Glomerular visceral epithelial cell (primary cell): ENCODE measurements at regions not wholly inside any gene's neighbourhood (a gene's known extent, or its start where the extent isn't known, plus 50 kb on each side); places are given as distances from the start of the nearest gene placed in this dataset.
A peak's percentile ranks its signal among the peaks of the same experiment; 100 is the strongest.
"Not testable (repeated sequence)": the region's sequence is repeated elsewhere in the genome, so short reads cannot be mapped to it uniquely, and the experiment has no call there.

Source experiments
- DNase-seq: peaks from one replicate; pipeline ENCODE4 v3.0.0-alpha.2; 2016; ENCODE audit errors: extremely low spot score

DNA sequence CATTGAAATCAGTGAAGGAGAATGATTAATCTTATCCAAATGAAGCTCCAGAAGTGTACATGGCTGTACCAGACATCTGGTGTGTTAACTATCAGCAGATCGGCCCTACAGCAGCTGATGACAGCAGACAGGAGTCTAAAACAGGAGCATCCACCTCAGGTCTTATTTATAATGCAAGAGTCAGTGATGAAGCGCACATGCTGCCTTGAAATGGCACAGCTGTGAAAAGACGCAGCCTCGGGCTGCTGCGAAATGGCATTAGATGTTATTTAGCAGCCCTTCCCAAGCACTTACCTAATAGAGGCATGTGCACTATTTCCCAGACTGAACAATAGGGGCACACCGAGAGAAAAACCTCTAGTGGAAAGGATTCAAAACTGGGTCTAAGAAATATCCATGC is 472.3 kb upstream of the CBLB start:
- DNase-seq: no peak

GRCh38 chr3:106341586-106342162 is 472.9 kb upstream of the CBLB start:
- no peak for DNase-seq

DNA sequence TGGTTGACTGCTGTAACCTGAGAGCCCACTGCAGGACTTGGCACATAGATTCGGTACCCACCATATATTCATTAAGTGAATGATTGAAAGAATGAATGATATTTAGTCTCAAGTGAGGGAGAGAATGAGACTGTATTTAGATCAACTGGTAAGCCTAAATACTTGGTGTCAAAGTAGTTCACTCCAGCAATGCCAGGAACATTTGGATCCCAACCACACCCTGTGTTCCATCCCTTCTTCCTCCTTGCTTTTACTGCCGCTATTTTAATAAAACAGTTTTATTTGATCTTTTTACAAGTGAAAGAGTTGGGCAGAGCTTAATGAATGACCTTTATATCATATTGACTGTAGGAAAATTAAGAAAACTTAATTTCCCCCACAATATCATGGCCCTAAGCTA is 473.6 kb upstream of the CBLB start:
- no peak for DNase-seq

DNA sequence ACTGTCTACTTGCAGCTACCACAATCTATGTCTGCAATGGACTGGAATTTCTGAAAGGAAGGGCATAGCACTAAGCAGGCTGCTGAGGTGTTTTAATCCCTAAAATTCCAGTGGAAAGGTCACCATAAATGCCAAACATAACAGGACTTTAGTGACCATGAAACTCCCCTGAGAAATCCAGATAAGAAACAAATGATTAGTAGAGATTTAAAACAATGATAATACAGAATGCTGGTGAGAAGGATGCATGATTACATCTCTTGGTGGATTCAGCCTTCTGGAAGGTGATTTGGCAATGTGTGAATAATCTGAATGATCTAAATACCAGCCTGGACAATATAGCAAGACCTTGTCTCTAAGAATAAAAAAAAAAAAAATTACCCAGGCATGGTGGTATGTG is 475.0 kb upstream of the CBLB start:
- no peak for DNase-seq

GRCh38 chr3:106345353-106346027 is 476.7 kb upstream of the CBLB start:
- DNase-seq: peak; percentile 94

DNA sequence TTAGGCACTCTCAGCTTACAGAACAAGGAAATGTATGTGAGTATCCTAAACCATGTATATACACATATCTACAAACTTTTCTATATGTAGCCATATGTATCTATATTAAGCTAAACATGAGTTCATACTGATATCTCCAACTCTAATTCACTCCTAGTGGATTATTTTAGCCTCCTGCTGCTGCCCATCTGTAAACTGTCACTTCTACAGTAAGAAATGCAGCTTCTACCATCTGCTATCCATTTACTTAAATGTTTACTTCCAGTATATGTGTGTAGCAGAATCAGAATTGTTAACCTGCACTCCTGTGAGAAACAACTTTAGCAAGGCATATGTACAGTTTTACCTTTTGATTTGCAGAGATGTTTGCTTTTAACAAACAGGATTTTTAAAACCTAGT is 478.5 kb upstream of the CBLB start:
- no peak for DNase-seq

DNA sequence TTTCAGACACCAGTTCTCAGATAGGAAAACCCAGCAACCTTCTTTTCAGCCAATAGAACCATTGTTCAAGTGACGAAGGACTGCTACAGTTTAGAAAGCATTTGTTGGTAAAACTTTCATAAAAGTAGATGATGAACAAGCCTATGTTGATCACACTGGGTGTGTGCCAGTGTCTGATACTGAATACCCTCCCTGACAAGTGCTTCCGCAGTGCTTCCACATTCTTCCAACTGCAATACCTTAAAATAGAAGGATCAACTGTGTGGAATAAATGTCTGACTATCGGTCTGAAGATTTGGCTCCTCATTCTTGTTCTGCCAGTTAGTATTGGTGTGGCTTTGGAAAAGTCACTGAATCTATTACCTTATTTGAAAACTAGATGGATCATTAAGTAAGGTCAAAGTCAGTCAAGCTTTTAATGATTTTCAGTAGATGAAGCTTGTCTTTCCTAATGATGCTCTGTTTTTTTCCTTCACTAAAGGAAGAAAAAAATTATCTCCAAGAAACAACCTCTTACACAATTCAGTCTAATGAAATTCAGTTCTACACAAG is 479.4 kb upstream of the CBLB start:
- peak; percentile 16 for DNase-seq

GRCh38 chr3:106349191-106349881 is 480.5 kb upstream of the CBLB start:
- no peak for DNase-seq

- DNase-seq: no peak
Observed at GRCh38 chr3:106355873-106356272, 487.1 kb upstream of the CBLB start.

- no peak for DNase-seq
Observed at GRCh38 chr3:106359692-106360091, 490.9 kb upstream of the CBLB start.

DNA sequence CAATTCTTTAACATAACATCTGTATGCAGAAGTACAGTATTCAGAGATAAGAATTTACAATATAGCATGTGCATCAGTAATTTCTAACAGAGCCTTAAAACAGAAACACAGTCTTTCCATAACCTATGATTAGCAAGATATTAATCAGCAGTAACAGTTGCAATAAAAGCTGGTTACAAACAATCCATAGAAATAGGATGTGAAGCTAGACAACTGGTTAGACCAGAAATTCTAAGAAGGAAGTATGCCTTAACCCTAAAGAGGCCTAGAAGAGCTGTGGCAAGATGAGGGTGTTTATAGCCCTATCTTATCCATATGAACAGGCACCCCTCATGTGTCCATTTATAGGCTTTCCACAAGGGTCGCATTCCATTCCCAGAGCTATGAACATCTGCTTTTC is 492.1 kb upstream of the CBLB start:
- DNase-seq: not testable (repeated sequence)

- DNase-seq: no peak
Observed at GRCh38 chr3:106364477-106364876, 495.7 kb upstream of the CBLB start.

- no peak for DNase-seq
Observed at GRCh38 chr3:106365061-106365691, 496.4 kb upstream of the CBLB start.

GRCh38 chr3:106366352-106366751 is 497.5 kb upstream of the CBLB start:
- no peak for DNase-seq

DNA sequence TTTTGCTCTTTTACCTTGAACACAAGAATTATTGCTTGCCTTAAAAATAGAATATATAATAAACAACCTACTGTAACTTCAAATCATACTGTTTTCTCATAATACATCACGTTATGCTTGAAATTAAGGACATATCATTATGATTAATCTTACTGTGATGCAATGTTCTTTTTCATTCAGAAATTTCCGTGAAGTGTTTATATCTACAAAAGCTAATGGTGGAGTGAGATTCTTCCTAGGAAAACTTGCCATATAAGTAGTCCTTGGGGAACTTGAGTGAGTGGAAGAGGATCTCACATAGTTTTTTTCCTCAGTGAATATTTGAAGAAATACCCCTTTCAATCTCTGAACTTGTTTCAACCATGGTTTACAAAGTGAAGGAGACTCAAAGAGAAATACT is 498.7 kb upstream of the CBLB start:
- DNase-seq: no peak

DNA sequence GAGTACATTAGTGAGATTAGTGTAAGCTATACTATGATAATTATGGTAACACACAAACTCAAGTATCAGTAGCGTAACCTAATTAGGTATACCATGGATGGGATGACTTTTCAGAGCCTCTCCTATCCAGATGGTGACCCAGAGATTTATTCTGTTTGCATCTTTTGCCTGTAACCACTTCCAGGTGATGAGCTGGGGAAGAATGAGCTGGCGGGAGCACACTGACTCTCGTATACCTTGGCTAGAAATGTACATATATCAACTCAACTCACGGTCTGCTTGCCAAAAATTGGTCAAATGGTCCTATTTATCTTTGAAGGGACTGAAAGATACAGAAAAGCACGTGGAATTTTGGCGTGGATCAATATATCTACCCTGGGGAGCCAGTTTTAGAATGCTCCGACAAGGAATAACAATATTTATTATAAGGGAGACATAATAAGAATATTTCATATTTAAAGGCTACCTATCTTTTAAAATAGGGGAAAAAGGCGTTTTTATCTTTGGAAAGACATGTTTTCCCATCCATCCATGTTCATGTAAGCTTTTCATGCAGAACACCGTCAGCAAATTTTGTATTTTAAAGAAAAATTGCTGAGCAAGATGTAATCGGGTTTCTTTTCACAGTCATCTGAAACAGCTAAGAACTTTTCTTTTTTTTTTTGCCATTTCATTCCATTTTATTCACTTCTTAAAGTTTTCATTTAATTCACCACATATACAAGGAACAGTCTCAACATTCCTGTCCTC is 502.6 kb upstream of the CBLB start:
- no peak for DNase-seq

DNA sequence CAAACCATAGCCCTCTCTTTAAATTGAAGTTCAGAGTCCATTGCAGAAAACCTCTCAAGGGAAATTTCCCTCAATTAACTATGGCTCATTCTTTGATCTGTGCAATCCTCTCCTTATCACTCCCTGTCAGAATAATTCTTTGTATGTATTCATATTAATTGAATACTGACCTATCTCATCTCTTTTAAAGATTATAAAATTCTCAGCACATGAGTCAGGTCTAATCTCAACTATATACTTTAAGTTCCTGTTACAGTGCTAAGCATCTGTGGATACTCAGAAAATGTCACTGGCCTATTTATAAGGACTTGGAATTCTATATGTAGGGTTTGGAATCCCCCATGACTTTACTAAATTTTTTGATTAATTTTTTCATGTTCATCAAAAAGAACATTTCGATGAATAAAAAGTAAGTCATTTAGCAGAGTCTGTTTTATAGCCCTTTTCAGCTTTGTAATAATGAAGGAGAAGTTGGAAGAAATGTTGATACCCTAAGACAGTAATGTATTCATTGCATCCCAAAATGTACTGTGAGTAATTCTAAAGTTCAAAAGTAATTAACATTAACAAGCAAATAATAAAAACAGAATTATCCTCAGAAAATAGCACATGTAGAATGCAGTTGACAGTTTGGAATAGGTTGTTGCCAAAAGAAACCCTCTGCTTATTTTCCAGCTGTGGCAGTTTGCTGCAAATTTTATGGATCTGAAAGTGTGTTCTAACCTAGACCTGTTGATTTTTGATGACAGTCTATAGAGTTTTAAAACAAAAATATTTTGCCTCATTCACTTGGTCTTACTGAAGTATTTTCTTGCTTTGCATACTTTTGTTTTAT is 503.4 kb upstream of the CBLB start:
- no peak for DNase-seq

DNA sequence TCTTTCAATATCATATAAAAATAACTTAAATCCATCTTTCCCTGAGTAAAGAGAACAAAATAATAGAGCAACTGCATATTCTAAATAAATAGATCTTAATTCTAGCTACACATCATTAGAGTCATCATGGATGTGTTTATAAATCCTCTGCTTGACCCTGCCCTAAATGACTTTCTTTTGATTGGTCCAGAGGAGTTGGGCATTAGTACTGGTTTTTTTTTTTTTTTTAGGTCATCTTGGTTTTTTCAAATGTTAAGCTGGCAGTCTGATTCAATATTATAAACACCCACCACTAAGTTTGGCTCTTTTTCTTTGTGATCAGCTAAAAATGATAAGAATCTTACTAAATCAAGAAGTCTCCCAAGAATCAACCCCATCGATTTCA is 504.0 kb upstream of the CBLB start:
- no peak for DNase-seq

DNA sequence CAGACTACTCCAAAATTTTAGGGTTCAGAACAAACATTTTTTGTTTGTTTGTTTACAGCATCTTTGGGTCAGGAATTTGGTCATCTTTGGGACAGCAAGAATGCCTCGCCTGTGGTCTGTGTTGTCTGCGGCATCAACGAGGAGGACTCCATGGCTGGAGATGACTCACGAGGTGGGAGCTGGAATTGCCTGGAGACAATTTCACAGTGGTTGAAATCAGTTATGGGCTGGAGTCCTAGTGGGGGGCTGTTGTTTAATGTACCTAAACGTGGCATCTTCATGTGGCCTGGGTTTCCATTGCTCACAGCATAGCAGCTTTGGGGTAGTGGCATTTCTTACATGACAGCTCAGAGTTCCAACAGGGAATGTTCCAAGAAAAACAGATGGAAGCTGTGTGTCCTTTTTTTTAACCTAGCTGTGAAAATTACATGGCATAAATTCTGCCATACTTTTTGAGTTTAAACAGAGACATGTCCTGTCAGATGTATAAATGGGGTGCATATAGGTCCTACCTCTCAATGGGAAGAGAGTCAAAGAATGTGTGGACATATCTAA is 507.3 kb upstream of the CBLB start:
- DNase-seq: peak; percentile 27

GRCh38 chr3:106379251-106379750 is 510.5 kb upstream of the CBLB start:
- DNase-seq: no peak
